ENCODE measurements at regions not wholly inside any gene's neighbourhood (a gene's known extent, or its start where the extent isn't known, plus 50 kb on each side); places are given as distances from the start of the nearest gene placed in this dataset.

- no peak for TF ChIP-seq SIN3A (IDR thresholded peaks at IDR 0.05; ENCODE audit: borderline replicate concordance, insufficient read depth, low read depth, low read length)
- TF ChIP-seq CTCF (IDR thresholded peaks at IDR 0.05) = no peak
- no peak for TF ChIP-seq POLR2AphosphoS5 (IDR thresholded peaks at IDR 0.05; ENCODE audit: low read depth, low read length)
- no peak for TF ChIP-seq REST (IDR thresholded peaks at IDR 0.05; ENCODE audit: insufficient read depth in 1 of 2, low read depth in 2 of 2, low read length in 1 of 2)
- TF ChIP-seq TCF7L2 (IDR thresholded peaks at IDR 0.05; ENCODE audit: low read depth, low read length) = no peak
These were observed 67.2 kb upstream of the BCL6 start for GRCh38 chr3:187812496-187812895.

Data from Panc1 (cell line).